ENCODE measurements at regions not wholly inside any gene's neighbourhood (a gene's known extent, or its start where the extent isn't known, plus 50 kb on each side); places are given as distances from the start of the nearest gene placed in this dataset.
"Not testable (repeated sequence)": the region's sequence is repeated elsewhere in the genome, so short reads cannot be mapped to it uniquely, and the experiment has no call there.

GRCh38 chr4:104549736-104550135 is 55.0 kb upstream of the CXXC4 start:
- in situ Hi-C loops (cut with MboI; ENCODE audit: low sequenced_read_pairs) = no loop called here

- in situ Hi-C loops (cut with MboI; ENCODE audit: low sequenced_read_pairs) = no loop called here
These were observed 64.8 kb upstream of the CXXC4 start for GRCh38 chr4:104559502-104559901.

GRCh38 chr4:104571341-104571740 is 76.6 kb upstream of the CXXC4 start:
- in situ Hi-C loops (cut with MboI; ENCODE audit: low sequenced_read_pairs) = no loop called here

GRCh38 chr4:104574371-104574770 is 79.7 kb upstream of the CXXC4 start:
- in situ Hi-C loops (cut with MboI; ENCODE audit: low sequenced_read_pairs) = no loop called here

GRCh38 chr4:104575278-104575677 is 80.6 kb upstream of the CXXC4 start:
- in situ Hi-C loops (cut with MboI; ENCODE audit: low sequenced_read_pairs) = no loop called here

DNA sequence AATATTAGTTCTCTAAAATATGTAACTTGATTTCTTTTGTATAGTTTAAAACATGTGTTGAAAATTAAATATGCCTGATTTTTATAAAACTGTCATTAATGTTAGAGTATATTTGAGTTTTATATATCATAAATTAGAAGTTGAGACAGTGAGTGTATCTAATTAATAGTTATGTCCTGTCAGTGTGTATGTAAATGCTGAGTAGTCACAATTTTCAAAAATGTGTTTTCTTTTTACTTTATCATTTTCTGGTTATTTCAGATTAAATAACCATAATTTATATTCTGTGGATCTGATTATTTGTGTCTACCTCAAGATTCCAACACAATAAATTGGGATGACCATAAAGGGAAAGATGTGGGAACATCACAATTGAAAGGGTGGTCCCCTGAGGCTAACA is 82.7 kb upstream of the CXXC4 start:
- in situ Hi-C loops (cut with MboI; ENCODE audit: low sequenced_read_pairs) = no loop called here

- in situ Hi-C loops (cut with MboI; ENCODE audit: low sequenced_read_pairs) = not testable (repeated sequence)
These were observed 86.8 kb upstream of the CXXC4 start for GRCh38 chr4:104581476-104581875.

DNA sequence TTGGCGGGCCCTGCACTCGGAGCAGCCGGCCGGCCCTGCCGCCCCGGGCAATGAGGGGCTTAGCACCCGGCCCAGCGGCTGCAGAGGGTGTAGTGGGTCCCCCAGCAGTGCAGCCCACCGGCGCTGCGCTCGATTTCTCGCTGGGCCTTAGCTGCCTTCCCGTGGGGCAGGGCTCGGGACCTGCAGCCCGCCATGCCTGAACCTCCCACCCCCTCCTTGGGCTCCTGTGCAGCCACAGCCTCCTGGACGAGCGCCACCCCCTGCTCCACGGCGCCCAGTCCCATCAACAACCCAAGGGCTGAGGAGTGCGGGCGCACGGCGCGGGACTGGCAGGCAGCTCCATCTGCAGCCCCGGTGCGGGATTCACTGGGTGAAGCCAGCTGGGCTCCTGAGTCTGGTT is 87.4 kb upstream of the CXXC4 start:
- in situ Hi-C loops (cut with MboI; ENCODE audit: low sequenced_read_pairs) = not testable (repeated sequence)

DNA sequence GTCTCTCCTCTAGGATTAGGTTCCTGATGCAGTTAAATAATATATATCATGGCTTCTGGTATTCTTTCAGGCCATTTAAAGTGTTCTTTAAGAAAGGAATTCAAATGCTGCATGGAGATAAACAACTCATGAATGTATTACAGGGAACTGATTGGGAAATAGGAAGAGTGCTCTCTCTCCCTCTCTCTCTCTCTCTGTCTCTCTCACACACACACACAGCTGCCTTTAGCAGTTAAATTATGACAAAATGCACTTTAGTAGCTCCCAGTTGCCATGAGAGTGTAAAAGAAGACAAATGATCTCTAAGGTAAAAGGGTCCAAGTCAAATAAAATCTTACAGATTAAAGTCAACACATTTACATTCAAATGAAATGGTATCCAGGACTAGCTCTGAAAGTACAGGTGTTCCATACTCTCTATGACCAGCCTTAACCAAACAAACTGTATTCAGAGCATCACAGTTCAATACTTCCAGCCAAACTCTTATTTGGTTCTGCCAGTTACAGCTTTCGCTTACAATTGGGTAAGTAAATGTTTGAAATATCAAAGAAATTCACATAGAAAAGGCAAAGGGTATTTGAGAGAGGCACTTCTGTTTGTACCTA is 94.7 kb upstream of the CXXC4 start:
- in situ Hi-C loops (cut with MboI; ENCODE audit: low sequenced_read_pairs) = no loop called here

- in situ Hi-C loops (cut with MboI; ENCODE audit: low sequenced_read_pairs) = no loop called here
These were observed 96.8 kb upstream of the CXXC4 start for GRCh38 chr4:104591510-104591911.

- in situ Hi-C loops (cut with MboI; ENCODE audit: low sequenced_read_pairs) = no loop called here
These were observed 97.5 kb upstream of the CXXC4 start for GRCh38 chr4:104592183-104592582.

GRCh38 chr4:104593019-104593418 is 98.3 kb upstream of the CXXC4 start:
- in situ Hi-C loops (cut with MboI; ENCODE audit: low sequenced_read_pairs) = no loop called here

- in situ Hi-C loops (cut with MboI; ENCODE audit: low sequenced_read_pairs) = no loop called here
These were observed 101.5 kb upstream of the CXXC4 start for GRCh38 chr4:104596189-104596588.

- in situ Hi-C loops (cut with MboI; ENCODE audit: low sequenced_read_pairs) = no loop called here
These were observed 120.8 kb upstream of the CXXC4 start for GRCh38 chr4:104615496-104615895.

DNA sequence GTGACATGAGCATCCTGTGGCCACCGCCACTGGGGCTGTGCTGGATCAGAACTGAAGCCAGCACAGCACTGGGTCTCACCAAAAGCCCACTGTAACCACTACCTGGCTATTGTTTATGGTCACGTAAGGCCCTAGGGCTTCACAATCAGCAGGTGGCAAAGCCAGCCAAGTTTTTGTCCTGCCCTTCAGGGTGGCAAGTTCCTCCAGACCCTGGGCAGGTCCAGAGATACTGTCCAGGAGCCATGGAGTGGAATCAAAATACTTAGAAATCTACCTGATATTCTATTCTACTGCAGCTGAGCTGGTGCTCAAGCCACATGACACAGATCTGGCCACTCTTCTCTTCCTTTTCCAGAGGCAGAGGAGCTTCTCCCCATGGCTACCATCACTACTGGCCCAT is 121.2 kb upstream of the CXXC4 start:
- in situ Hi-C loops (cut with MboI; ENCODE audit: low sequenced_read_pairs) = no loop called here

- in situ Hi-C loops (cut with MboI; ENCODE audit: low sequenced_read_pairs) = no loop called here
These were observed 121.7 kb upstream of the CXXC4 start for GRCh38 chr4:104616401-104616820.

- in situ Hi-C loops (cut with MboI; ENCODE audit: low sequenced_read_pairs) = no loop called here
These were observed 131.0 kb upstream of the CXXC4 start for GRCh38 chr4:104625706-104626105.

DNA sequence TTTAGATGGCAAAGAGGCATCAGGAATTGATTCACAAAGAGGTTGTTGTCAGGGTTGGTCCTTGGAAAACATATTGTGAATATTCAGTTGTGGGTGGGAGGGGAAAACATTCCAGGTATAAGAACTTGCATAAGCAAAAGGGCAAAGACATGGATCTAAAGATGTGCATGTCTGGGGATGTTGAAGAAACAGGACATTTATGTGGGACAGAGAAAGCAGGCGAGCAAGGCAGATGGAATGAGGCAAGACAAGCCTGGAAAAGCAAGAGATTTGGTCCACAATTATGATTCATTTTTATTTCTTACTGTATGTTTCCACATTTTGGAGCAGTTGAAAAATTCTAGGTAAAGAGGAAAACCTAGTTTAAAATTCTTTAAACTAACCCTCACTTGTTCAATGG is 134.9 kb upstream of the CXXC4 start:
- in situ Hi-C loops (cut with MboI; ENCODE audit: low sequenced_read_pairs) = no loop called here

GRCh38 chr4:104630272-104630671 is 135.6 kb upstream of the CXXC4 start:
- in situ Hi-C loops (cut with MboI; ENCODE audit: low sequenced_read_pairs) = no loop called here

DNA sequence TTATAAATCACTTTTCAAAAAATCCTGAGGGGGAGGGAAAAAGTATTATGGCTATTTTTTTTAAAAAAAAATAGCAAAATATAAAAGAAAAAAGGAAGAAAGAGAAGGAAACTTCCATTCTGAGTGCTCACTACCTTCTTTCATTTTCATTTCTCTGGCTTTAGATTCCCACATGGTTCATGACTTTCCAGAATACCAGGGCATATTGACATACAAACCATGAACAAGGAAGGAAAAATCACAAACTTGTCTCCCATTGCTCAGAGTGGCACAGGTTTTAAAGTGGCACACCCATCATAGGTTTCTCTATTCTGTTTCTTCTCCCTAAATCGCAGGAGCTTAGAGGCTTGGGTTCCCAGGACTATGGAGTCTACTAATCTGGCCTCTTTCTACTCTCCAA is 136.3 kb upstream of the CXXC4 start:
- in situ Hi-C loops (cut with MboI; ENCODE audit: low sequenced_read_pairs) = no loop called here

- in situ Hi-C loops (cut with MboI; ENCODE audit: low sequenced_read_pairs) = no loop called here
These were observed 146.7 kb upstream of the CXXC4 start for GRCh38 chr4:104641418-104641817.

- in situ Hi-C loops (cut with MboI; ENCODE audit: low sequenced_read_pairs) = no loop called here
These were observed 147.8 kb upstream of the CXXC4 start for GRCh38 chr4:104642521-104642920.

DNA sequence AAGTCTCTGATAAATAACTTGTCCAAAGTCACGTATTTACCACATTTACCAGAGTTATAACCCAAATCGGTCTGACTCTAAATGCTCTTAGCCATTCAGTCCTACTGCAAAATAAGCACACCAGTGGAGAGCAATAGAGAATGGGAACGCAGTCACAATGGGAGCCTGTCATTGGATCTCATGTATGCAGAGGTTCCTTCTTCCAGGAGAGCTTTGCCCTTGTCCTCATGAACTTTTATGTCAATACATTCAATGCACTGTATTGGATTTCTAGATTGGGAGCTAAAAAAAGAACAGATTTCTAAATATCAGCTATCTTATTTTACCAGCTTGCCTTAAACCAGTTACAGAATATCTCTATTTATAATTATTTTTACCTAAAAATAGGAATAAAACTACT is 149.1 kb upstream of the CXXC4 start:
- in situ Hi-C loops (cut with MboI; ENCODE audit: low sequenced_read_pairs) = no loop called here
